GM12878 (cell line): ENCODE measurements at regions not wholly inside any gene's neighbourhood (a gene's known extent, or its start where the extent isn't known, plus 50 kb on each side); places are given as distances from the start of the nearest gene placed in this dataset.
A peak's percentile ranks its signal among the peaks of the same experiment; 100 is the strongest.

Experiments
- BHLHE40 ChIP-seq, 2 experiments: fragments of 450-650 bp in 1 of 2; IDR thresholded peaks; 2 replicates each; pipeline ENCODE4 v1.6.1; 2011 to 2017; ENCODE audit warnings: low read depth in 2 of 2, borderline replicate concordance in 1 of 2, improper control_type of control experiment in 1 of 2, low read length in 1 of 2, mild to moderate bottlenecking in 1 of 2
- CHD4 ChIP-seq: fragments of 200-600 bp; sonication (generic); IDR thresholded peaks from 2 replicates; pipeline ENCODE4 v1.6.1; 2016; ENCODE audit warnings: mild to moderate bottlenecking
- EP300 ChIP-seq, 2 experiments: fragments of 150-350 bp in 1 of 2; IDR thresholded peaks; 2 replicates each; pipeline ENCODE4 v1.6.1; 2011 to 2012; ENCODE audit warnings: low read depth in 2 of 2, low read length in 2 of 2, borderline replicate concordance in 1 of 2, improper control_type of control experiment in 1 of 2, inconsistent platforms in 1 of 2; ENCODE audit not compliant: control insufficient read depth in 1 of 2
- GABPA ChIP-seq: IDR thresholded peaks from 2 replicates; pipeline ENCODE4 v1.6.1; 2014; ENCODE audit warnings: antibody characterized with exemption, low read depth, mild to moderate bottlenecking, inconsistent platforms
- IKZF2 ChIP-seq, 2 experiments: fragments of 450-650 bp; IDR thresholded peaks; 2 replicates each; pipeline ENCODE4 v1.6.1; 2017; ENCODE audit warnings: mild to moderate bottlenecking in 2 of 2, moderate library complexity in 2 of 2
- KAT2A ChIP-seq: conservative IDR thresholded peaks from 2 replicates; pipeline ENCODE4 v1.6.1; 2011; ENCODE audit warnings: low read depth, low read length; ENCODE audit not compliant: control insufficient read depth
- NR2C1 ChIP-seq: fragments of 450-650 bp; IDR thresholded peaks from 2 replicates; pipeline ENCODE4 v1.6.1; 2017; ENCODE audit warnings: antibody characterized with exemption, mild to moderate bottlenecking, moderate library complexity
- PAX8 ChIP-seq: fragments of 450-650 bp; IDR thresholded peaks from 2 replicates; pipeline ENCODE4 v1.6.1; 2017; ENCODE audit warnings: mild to moderate bottlenecking, moderate library complexity
- PKNOX1 ChIP-seq: fragments of 450-650 bp; IDR thresholded peaks from 2 replicates; pipeline ENCODE4 v1.6.1; 2016; ENCODE audit warnings: mild to moderate bottlenecking
- PRDM15 ChIP-seq: fragments of 450-650 bp; formaldehyde crosslinking; IDR thresholded peaks from 2 replicates; pipeline ENCODE4 v1.4.0; 2020; ENCODE audit warnings: mild to moderate bottlenecking, moderate library complexity
- RAD21 ChIP-seq: IDR thresholded peaks from 2 replicates; pipeline ENCODE4 v1.6.1; 2011; ENCODE audit warnings: mild to moderate bottlenecking, low read depth, low read length, moderate library complexity; ENCODE audit not compliant: insufficient read depth
- RB1 ChIP-seq: fragments of 450-650 bp; formaldehyde crosslinking; IDR thresholded peaks from 2 replicates; pipeline ENCODE4 v1.6.1; 2017; ENCODE audit warnings: mild to moderate bottlenecking, borderline replicate concordance
- SIX5 ChIP-seq: IDR thresholded peaks from 2 replicates; pipeline ENCODE4 v1.6.1; 2011; ENCODE audit warnings: mild to moderate bottlenecking, low read depth, low read length, moderate library complexity; ENCODE audit not compliant: severe bottlenecking
- SKIL ChIP-seq: fragments of 450-650 bp; IDR thresholded peaks from 2 replicates; pipeline ENCODE4 v1.6.1; 2017; ENCODE audit warnings: mild to moderate bottlenecking, low read depth, inconsistent platforms; ENCODE audit not compliant: poor library complexity, severe bottlenecking
- SREBF1 ChIP-seq: IDR thresholded peaks from 2 replicates; pipeline ENCODE4 v1.6.1; 2012; ENCODE audit warnings: mild to moderate bottlenecking, low read length
- USF2 ChIP-seq: IDR thresholded peaks from 2 replicates; pipeline ENCODE4 v1.6.1; 2011; ENCODE audit warnings: low read depth, low read length, improper control_type of control experiment, borderline replicate concordance
- WRNIP1 ChIP-seq: IDR thresholded peaks from 2 replicates; pipeline ENCODE4 v1.6.1; 2011; ENCODE audit warnings: low read depth, low read length, improper control_type of control experiment, borderline replicate concordance
- ZBTB33 ChIP-seq: fragments of 450-650 bp; IDR thresholded peaks from 2 replicates; pipeline ENCODE4 v1.6.1; 2017; ENCODE audit warnings: mild to moderate bottlenecking
- ZNF217 ChIP-seq: fragments of 450-650 bp; IDR thresholded peaks from 2 replicates; pipeline ENCODE4 v1.6.1; 2017; ENCODE audit warnings: antibody characterized with exemption, mild to moderate bottlenecking
- ZNF24 ChIP-seq: fragments of 450-650 bp; IDR thresholded peaks from 2 replicates; pipeline ENCODE4 v1.6.1; 2017; ENCODE audit warnings: antibody characterized with exemption, mild to moderate bottlenecking
- ZNF274 ChIP-seq: IDR thresholded peaks from one replicate; pipeline ENCODE4 v1.8.0; 2011; ENCODE audit not compliant: insufficient read length, insufficient read depth

GRCh38 chr9:124202447-124202971, 55.2 kb upstream of the NEK6 start (continued):
- TF ChIP-seq PRDM15 (CRISPR knock-in tag) (no peak), GABPA (no peak), BHLHE40 (IDR thresholded peaks at IDR 0.05; ENCODE audit: borderline replicate concordance in 1 of 2, low read depth in 2 of 2, low read length in 1 of 2) (peak; percentile 80 to 85), SREBF1 (no peak), ZNF274 (no peak), EP300 (IDR thresholded peaks at IDR 0.05; ENCODE audit: borderline replicate concordance in 1 of 2, control insufficient read depth in 1 of 2, low read depth in 2 of 2, low read length in 2 of 2) (peak; percentile 84 to 98; a peak in 3 of 4 replicates), ZNF24 (peak; percentile 72), ZBTB33 (no peak), SKIL (peak; percentile 93), RB1 (no peak), USF2 (no peak), NR2C1 (0 out of 2 replicates have a peak, but pooled peaks have one; percentile 25), IKZF2 (IDR thresholded peaks at IDR 0.05) (peak; percentile 99), KAT2A (no peak), CHD4 (no peak), WRNIP1 (peak; percentile 37; the same call in 1 of the 2 replicates), RAD21 (peak; percentile 49), PAX8 (no peak), SIX5 (no peak), PKNOX1 (peak; percentile 89), ZNF217 (peak; percentile 96)
